Tibial artery (tissue), 4 donors: ENCODE measurements at regions not wholly inside any gene's neighbourhood (a gene's known extent, or its start where the extent isn't known, plus 50 kb on each side); places are given as distances from the start of the nearest gene placed in this dataset.

Source experiments
- DNase-seq, 2 donors: peaks; one replicate each; pipeline ENCODE4 v3.0.0-alpha.2; 2019
- H3K27ac ChIP-seq, 2 donors: fragments of 200-600 bp; sonication (generic) in 1 of 2; 1 replicate in 1 of 2; 2 replicates in 1 of 2; pipeline ENCODE4 v1.5.1; 2018 to 2019; ENCODE audit warnings: mild to moderate bottlenecking in 1 of 2
- H3K27me3 ChIP-seq, 2 donors: fragments of 200-600 bp; sonication (generic) in 1 of 2; one replicate each; pipeline versions ENCODE4 v1.5.1 to v1.6.0; 2016 to 2019
- H3K36me3 ChIP-seq, 3 donors: fragments of 200-600 bp; sonication (generic) in 2 of 3; one replicate each; pipeline ENCODE4 v1.5.1; 2016 to 2019; ENCODE audit warnings: mild to moderate bottlenecking in 2 of 3
- H3K4me1 ChIP-seq, 4 donors: fragments of 200-600 bp; sonication (generic) in 2 of 4; 1 replicate in 3 of 4; 2 replicates in 1 of 4; pipeline ENCODE4 v1.5.1; 2016 to 2019
- H3K4me3 ChIP-seq, 2 donors: fragments of 200-600 bp; sonication (generic) in 1 of 2; 1 replicate in 1 of 2; 2 replicates in 1 of 2; pipeline ENCODE4 v1.5.1; 2018 to 2019; ENCODE audit warnings: mild to moderate bottlenecking in 2 of 2
- H3K9me3 ChIP-seq, 3 donors: fragments of 200-600 bp; sonication (generic) in 1 of 3; one replicate each; pipeline ENCODE4 v1.5.1; 2016 to 2019
- intact Hi-C: fragments of 100-400 bp; cut with DNase I; formaldehyde crosslinking; loops from one replicate; pipeline ENCODE4 v1.15.0; 2023; ENCODE audit warnings: low total_unique reads
- TF ChIP-seq, protein P1 (sequence below), 2 experiments: fragments of 200-600 bp in 1 of 2; fragments of 450-650 bp in 1 of 2; IDR thresholded peaks; one replicate each; pipeline ENCODE4 v1.5.1; 2017 to 2019; ENCODE audit warnings: antibody characterized with exemption in 2 of 2, mild to moderate bottlenecking in 1 of 2, moderate library complexity in 1 of 2

DNA sequence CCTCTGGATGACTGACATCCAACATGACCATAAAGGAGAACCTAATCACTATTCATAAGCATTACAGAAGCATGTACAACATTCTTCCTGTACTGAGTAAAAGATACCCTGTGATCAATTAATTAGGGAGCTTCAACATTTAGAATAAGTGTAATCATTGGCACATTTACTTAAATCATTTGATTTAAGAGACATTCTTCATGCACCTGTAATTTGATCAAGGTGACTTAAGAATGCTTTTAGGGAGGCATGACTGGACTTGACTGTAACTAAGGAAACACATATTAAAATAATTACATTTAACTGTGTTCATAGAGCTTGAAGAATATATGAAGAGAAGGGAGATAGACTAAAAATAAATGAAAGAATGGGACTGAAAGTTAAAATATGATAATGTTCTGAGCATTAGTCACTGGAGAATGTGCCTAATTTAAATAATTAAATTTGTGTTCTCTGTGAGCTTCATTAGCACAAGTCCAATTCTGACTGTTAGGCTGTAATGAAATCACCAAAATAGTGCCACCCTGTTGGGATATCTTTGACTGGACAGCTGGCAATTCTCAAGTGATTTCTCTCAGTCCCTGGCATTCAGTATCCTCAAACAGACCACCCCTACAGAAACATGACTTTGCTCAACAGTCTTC lies 295.5 kb upstream of the ADGRB3 start:
- DNase-seq, result no peak
- H3K27me3 ChIP-seq, result no peaks in the 10 kb centered on the region
- H3K9me3 ChIP-seq, result no peaks in the 10 kb centered on the region
- TF ChIP-seq, protein P1, sequence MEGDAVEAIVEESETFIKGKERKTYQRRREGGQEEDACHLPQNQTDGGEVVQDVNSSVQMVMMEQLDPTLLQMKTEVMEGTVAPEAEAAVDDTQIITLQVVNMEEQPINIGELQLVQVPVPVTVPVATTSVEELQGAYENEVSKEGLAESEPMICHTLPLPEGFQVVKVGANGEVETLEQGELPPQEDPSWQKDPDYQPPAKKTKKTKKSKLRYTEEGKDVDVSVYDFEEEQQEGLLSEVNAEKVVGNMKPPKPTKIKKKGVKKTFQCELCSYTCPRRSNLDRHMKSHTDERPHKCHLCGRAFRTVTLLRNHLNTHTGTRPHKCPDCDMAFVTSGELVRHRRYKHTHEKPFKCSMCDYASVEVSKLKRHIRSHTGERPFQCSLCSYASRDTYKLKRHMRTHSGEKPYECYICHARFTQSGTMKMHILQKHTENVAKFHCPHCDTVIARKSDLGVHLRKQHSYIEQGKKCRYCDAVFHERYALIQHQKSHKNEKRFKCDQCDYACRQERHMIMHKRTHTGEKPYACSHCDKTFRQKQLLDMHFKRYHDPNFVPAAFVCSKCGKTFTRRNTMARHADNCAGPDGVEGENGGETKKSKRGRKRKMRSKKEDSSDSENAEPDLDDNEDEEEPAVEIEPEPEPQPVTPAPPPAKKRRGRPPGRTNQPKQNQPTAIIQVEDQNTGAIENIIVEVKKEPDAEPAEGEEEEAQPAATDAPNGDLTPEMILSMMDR (IDR thresholded peaks at IDR 0.05), result no peak
- H3K4me1 ChIP-seq, result no peaks in the 10 kb centered on the region
- intact Hi-C loops, result no loop called here
- no peak overlapping the region for H3K4me3 ChIP-seq
- H3K27ac ChIP-seq, result no peak overlapping the region
- no peaks in the 10 kb centered on the region for H3K36me3 ChIP-seq

DNA sequence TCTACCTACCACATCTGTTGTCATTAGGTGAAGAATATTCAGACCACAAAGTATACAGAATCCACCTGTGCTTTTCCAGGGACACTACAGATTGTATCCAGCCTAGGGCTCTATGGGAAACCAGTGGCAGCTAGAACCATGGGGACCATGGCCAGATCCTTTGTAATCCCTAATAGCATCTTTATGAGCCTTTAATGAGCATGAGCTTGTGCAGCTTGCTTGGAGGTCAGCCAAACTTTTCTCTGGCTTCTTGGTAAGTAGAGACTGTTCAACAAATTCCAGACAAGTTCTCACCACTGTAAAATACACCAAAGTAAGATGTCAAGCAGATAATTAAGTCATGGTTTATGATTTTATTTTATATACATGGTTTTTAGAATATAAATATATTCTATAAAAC lies 301.6 kb upstream of the ADGRB3 start:
- DNase-seq, result no peak
- no peaks in the 10 kb centered on the region for H3K36me3 ChIP-seq
- H3K4me3 ChIP-seq, result no peak overlapping the region
- no peaks in the 10 kb centered on the region for H3K4me1 ChIP-seq
- H3K27me3 ChIP-seq, result no peaks in the 10 kb centered on the region
- intact Hi-C loops, result no loop called here
- TF ChIP-seq, protein P1 (IDR thresholded peaks at IDR 0.05), result no peak
- H3K27ac ChIP-seq, result no peak overlapping the region
- no peaks in the 10 kb centered on the region for H3K9me3 ChIP-seq

DNA sequence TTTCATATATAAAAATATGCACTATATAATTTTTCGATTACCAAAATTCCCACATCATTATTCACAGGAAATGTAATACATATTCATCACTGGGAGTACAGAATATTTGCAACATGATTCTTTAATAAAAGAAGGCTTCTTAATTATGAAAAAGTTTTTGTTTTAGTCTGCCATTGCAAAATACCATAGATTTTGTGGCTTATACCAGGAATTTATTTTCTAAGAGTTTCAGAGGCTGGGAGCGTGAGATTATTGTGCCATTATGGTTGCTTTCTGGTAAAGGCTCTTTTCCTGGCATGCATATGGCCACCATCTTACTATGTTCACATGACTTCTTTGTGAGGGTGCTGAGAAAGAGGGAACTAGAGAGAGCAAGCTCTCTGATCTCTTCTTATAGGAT lies 306.9 kb upstream of the ADGRB3 start:
- TF ChIP-seq, protein P1 (IDR thresholded peaks at IDR 0.05), result no peak
- DNase-seq, result no peak
- intact Hi-C loops, result no loop called here
- Histone ChIP-seq H3K27ac (no peak overlapping the region), H3K27me3 (no peaks in the 10 kb centered on the region), H3K9me3 (no peaks in the 10 kb centered on the region), H3K36me3 (no peaks in the 10 kb centered on the region), H3K4me1 (no peaks in the 10 kb centered on the region), H3K4me3 (no peak overlapping the region)

DNA sequence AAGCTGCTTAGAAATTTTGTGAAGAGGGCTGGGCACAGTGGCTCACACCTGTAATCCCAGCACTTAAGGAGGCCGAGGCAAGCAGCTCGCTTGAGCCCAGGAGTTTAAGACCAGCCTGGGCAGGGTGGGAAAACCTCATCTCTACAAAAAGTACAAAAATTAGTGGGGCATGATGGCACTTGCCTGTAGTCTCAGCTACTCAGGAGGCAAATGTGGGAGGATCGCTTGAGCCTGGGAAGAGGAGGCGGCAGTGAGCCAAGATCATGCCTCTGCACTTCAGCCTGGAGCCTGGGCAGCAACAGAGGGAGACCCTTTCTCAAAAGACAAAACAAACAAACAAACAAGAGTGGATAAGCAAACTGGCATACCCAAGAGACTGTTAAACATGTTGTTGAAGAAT lies 308.3 kb upstream of the ADGRB3 start:
- Histone ChIP-seq H3K4me1 (no peaks in the 10 kb centered on the region), H3K4me3 (no peak overlapping the region), H3K36me3 (no peaks in the 10 kb centered on the region), H3K27ac (no peak overlapping the region), H3K9me3 (no peaks in the 10 kb centered on the region), H3K27me3 (no peaks in the 10 kb centered on the region)
- no peak for DNase-seq
- TF ChIP-seq, protein P1 (IDR thresholded peaks at IDR 0.05), result no peak
- intact Hi-C loops, result no loop called here

DNA sequence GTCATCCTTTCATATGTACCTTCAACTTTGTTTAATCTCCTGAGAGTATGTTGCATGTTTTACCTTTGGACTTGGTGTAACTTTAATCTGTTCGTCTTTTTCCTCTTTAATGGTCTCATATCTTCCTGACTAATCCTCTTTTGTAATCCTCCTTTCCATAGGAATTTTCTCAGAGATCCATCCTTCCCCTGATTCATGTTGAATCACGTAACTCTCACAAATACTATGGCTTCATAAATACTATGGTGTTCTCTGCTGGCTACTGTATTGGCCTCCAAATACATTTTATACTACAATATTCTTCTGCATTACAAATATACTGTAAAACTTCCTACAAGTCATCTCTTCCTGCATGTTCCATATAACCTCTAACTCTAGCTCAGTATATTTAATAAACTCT lies 317.7 kb upstream of the ADGRB3 start:
- Histone ChIP-seq H3K27ac (no peak overlapping the region), H3K4me3 (no peak overlapping the region), H3K27me3 (no peaks in the 10 kb centered on the region), H3K9me3 (no peaks in the 10 kb centered on the region), H3K4me1 (no peaks in the 10 kb centered on the region), H3K36me3 (no peaks in the 10 kb centered on the region)
- DNase-seq, result no peak
- intact Hi-C loops, result no loop called here
- TF ChIP-seq, protein P1 (IDR thresholded peaks at IDR 0.05), result no peak

DNA sequence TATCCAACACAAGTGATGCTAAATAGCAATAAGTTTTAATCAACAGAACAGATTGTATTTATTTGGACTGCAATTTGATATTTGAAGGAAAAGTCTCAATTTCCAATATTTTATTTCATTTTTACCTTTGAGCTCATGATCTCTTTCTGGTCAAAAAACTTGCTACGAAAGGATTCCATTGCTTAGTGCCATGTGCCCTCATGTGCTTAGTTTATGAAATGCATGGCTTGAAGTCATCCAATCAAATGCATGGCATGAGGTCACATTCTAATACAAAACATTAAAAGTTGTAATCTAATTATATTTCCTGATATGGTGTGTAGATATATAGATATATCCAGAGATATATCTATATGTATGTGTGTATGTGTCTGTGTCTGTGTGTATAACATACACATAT lies 321.2 kb upstream of the ADGRB3 start:
- DNase-seq, result no peak
- intact Hi-C loops, result no loop called here
- TF ChIP-seq, protein P1 (IDR thresholded peaks at IDR 0.05), result no peak
- Histone ChIP-seq H3K9me3 (no peaks in the 10 kb centered on the region), H3K27me3 (no peaks in the 10 kb centered on the region), H3K4me1 (no peaks in the 10 kb centered on the region), H3K27ac (no peak overlapping the region), H3K36me3 (no peaks in the 10 kb centered on the region), H3K4me3 (no peak overlapping the region)
